ENCODE measurements at regions not wholly inside any gene's neighbourhood (a gene's known extent, or its start where the extent isn't known, plus 50 kb on each side); places are given as distances from the start of the nearest gene placed in this dataset.

DNA sequence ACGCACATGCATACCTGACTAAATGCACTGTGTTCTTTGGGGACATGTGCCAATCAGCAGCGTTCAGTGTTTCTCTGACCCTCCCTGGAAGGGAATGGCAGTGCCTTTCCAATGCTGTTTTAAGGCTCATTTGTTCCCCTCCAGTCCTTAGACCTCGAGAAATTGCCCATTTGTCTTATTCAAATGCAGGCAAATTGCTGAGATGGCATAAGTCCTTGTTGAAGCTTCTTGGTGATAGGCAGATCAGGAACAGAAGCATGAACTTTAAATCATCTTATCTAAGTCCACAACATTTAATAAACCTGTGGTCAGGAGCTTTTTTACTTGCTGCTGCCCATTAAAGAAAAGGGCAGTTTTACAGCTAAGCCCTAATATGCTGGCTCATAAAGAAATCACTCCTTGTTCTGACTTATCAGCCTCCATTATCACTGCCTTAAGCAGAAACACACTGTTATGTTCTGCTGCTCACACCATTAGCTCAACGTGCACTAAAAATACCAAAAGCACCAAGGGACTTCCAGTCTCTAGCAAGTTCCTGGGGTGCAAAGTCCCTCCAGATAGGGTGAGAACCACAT, 112.9 kb upstream of the LRFN2 start:
- no peak overlapping the region for H3K4me3 ChIP-seq (ENCODE audit: low read depth, low read length)
- DNase-seq (ENCODE audit: low read depth) = no peak
- TF ChIP-seq, protein P1, sequence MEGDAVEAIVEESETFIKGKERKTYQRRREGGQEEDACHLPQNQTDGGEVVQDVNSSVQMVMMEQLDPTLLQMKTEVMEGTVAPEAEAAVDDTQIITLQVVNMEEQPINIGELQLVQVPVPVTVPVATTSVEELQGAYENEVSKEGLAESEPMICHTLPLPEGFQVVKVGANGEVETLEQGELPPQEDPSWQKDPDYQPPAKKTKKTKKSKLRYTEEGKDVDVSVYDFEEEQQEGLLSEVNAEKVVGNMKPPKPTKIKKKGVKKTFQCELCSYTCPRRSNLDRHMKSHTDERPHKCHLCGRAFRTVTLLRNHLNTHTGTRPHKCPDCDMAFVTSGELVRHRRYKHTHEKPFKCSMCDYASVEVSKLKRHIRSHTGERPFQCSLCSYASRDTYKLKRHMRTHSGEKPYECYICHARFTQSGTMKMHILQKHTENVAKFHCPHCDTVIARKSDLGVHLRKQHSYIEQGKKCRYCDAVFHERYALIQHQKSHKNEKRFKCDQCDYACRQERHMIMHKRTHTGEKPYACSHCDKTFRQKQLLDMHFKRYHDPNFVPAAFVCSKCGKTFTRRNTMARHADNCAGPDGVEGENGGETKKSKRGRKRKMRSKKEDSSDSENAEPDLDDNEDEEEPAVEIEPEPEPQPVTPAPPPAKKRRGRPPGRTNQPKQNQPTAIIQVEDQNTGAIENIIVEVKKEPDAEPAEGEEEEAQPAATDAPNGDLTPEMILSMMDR (IDR thresholded peaks at IDR 0.05; ENCODE audit: control insufficient read depth, extremely low read depth, insufficient read depth) = no peak

DNA sequence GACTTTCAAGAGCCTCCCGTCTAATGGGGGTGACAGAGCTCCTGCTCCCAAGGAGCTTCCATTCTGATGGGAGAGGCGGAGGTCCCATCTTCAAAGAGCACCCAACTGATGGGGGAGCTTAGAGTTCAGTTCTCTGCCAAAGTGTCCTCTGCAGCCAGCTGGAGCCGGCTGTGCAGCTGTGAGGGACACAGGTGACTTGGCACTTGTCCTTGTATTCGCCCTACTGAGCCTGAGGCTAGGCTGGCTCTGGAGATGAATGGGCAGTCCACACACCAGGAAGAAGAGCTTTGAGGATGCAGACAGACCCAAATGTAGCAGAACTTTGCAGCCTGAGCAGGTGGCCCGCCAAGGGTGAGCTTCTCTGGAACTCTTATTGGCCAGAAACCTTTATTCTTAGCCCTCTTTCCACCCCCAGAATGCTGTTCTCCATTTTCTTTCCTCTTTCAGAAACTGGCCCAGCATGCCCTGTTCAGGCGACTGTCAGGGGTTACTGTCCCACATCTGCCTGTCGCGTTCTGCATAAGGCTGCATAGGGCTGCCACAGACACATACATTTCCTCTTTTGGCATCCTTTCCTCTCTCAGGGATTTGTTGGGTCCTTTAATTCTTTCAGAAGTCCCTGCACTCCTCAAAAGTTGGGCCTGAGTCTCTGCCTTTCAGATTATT, 108.7 kb upstream of the LRFN2 start:
- TF ChIP-seq, protein P1 (IDR thresholded peaks at IDR 0.05; ENCODE audit: control insufficient read depth, extremely low read depth, insufficient read depth) = no peak
- DNase-seq (ENCODE audit: low read depth) = no peak
- H3K4me3 ChIP-seq (ENCODE audit: low read depth, low read length) = no peak overlapping the region

DNA sequence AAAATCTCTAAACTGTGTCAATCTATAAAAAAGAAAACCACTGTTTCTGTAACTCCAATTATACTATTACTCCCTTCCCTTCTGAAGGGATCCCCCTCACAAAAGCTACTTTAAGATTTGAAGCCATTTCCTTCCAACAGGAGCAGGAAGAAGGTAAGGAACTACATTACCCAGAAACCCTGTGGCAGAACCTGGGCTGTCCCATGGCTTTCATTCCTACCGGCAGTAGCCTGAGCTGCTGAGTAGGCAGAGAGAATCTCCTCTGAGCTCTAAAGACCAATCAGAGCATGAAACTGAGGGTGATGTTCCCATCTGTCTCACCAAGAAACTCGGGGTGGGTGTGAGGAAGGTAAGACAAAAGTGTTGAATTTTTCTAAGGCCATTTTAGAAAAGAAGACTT, 108.0 kb upstream of the LRFN2 start:
- DNase-seq (ENCODE audit: low read depth) = no peak
- no peak overlapping the region for H3K4me3 ChIP-seq (ENCODE audit: low read depth, low read length)

DNA sequence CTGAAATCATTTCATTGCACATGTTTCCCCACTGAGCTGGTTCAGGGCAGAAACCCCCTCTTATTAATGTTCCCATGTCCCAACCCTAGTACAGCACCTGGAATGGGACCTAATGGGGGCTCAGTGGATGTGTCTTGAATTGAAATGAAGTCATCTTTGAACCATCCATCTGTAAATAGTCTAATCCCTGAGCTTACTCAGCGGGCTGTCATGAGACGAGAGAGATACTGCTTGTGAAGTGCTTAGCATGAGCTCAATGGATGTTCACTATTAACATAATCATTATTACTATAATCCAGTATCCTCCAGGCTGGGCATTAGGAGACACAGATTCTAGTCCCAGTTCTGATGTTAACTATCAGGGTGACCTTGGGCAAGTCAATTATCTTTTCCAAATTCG, 106.6 kb upstream of the LRFN2 start:
- TF ChIP-seq, protein P1 (IDR thresholded peaks at IDR 0.05; ENCODE audit: control insufficient read depth, extremely low read depth, insufficient read depth) = no peak
- no peak for DNase-seq (ENCODE audit: low read depth)

More for the DNA sequence above, 108.0 kb upstream of the LRFN2 start:
- TF ChIP-seq, protein P1 (IDR thresholded peaks at IDR 0.05; ENCODE audit: control insufficient read depth, extremely low read depth, insufficient read depth) = no peak

DNA sequence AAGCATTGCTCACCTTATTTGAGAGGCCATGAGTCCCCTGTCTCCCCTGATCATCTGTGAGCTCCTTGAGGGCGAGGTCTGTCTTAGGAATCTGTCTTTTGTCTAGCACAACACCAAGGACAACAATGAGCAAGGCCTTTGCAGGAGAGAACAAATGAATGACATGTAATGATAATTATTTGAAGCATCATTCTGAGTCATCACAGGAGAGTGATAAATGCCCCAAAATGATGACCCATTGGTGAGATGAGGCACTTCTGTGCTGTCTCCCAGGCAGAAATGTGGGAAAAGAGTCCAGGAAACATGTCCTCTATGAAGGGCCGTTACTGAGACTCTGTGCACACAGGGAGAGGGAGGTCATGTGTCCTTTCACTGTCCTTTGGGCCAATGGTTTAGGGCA, 105.2 kb upstream of the LRFN2 start:
- DNase-seq (ENCODE audit: low read depth) = no peak
- TF ChIP-seq, protein P1 (IDR thresholded peaks at IDR 0.05; ENCODE audit: control insufficient read depth, extremely low read depth, insufficient read depth) = no peak
- no peak overlapping the region for H3K4me3 ChIP-seq (ENCODE audit: low read depth, low read length)

More for the DNA sequence above, 106.6 kb upstream of the LRFN2 start:
- no peak overlapping the region for H3K4me3 ChIP-seq (ENCODE audit: low read depth, low read length)

DNA sequence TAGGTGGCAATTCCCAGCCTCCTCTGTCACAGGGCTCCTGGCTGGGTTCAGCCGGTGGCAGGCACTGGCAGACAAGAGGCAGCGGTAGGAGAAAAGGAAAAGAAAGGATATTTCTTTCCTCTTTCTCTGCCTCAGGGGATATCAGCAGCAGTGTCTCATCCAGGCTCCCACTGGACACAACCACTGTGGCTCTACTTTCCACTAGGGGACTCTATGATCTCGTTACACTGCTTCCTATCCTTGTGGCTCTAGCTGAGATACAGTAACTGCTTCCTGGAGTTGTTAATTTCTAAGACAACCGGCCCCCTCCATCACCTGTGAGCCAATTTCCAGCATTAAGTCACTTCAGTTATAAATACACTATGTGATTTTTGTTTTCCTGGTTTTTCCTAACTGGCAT, 102.0 kb upstream of the LRFN2 start:
- TF ChIP-seq, protein P1 (IDR thresholded peaks at IDR 0.05; ENCODE audit: control insufficient read depth, extremely low read depth, insufficient read depth) = no peak
- no peak overlapping the region for H3K4me3 ChIP-seq (ENCODE audit: low read depth, low read length)
- DNase-seq (ENCODE audit: low read depth) = no peak

Data from LNCaP clone FGC (cell line).